K562 (cell line): ENCODE measurements at regions not wholly inside any gene's neighbourhood (a gene's known extent, or its start where the extent isn't known, plus 50 kb on each side); places are given as distances from the start of the nearest gene placed in this dataset.

Experiments used
- ATAC-seq: fragments of 200-7000 bp; cut with Tn5 transposase; 3 replicates; pipeline ENCODE4 v1.9.1; 2020; ENCODE audit warnings: moderate library complexity
- BruUV-seq: library from RNA; stranded (reverse); fragments of 400-500 nt; replicated peaks from 2 replicates; lab custom pipeline; 2021; lab: Mats Ljungman, UMichigan
- CTCF ChIA-PET: fragments of 300-600 bp; formaldehyde crosslinking; extraction: SDS; loops from one replicate; lab custom pipeline; 2021; ENCODE audit warnings: low intra/inter-chr PET ratio; lab: Yijun Ruan, JAX
- POLR2A ChIA-PET: fragments of 300-600, 350-650 bp; sonication (Branson Sonifier 250); formaldehyde crosslinking; extraction: SDS; loops from one replicate; lab custom pipeline; 2021; ENCODE audit warnings: antibody characterized with exemption, inconsistent platforms; lab: Yijun Ruan, JAX
- DNase-seq, 4 experiments: peaks; one replicate each; pipeline versions ENCODE4 v3.0.0 to v3.0.0-alpha.2; 2011 to 2018; ENCODE audit warnings: low spot score in 3 of 4, mixed read lengths in 3 of 4; ENCODE audit errors: extremely low read depth in 1 of 4
- FAIRE-seq: peaks from 2 replicates; lab custom pipeline; 2011; peaks lifted over from hg19 to GRCh38; lab: Jason Lieb, UNC
- H2AFZ ChIP-seq: 2 replicates; pipeline ENCODE4 v1.6.0; 2011; ENCODE audit warnings: low read depth, low read length, control low read depth, inconsistent platforms
- H3K27ac ChIP-seq: fragments of 200-600 bp; 3 replicates; pipeline ENCODE4 v1.8.0; 2011; ENCODE audit warnings: low read depth, mild to moderate bottlenecking, control low read depth, inconsistent platforms, low read length, moderate library complexity, mixed read lengths; ENCODE audit errors: extremely low read depth
- H3K27me3 ChIP-seq, 2 experiments: fragments of 300-600 bp in 1 of 2; 2 replicates in 1 of 2; 3 replicates in 1 of 2; pipeline versions ENCODE4 v1.6.0 to v1.8.0; 2011; ENCODE audit warnings: inconsistent platforms in 2 of 2, low read length in 2 of 2, mild to moderate bottlenecking in 1 of 2, mixed read lengths in 1 of 2, moderate library complexity in 1 of 2; ENCODE audit not compliant: control insufficient read depth in 2 of 2, insufficient read depth in 2 of 2
- H3K36me3 ChIP-seq: fragments of 300-600 bp; 3 replicates; pipeline ENCODE4 v1.8.0; 2011; ENCODE audit warnings: mild to moderate bottlenecking, low read length, inconsistent platforms; ENCODE audit not compliant: control insufficient read depth, insufficient read depth
- H3K4me1 ChIP-seq, 2 experiments: fragments of 200-600 bp in 1 of 2; replicated peaks in 1 of 2; 2 replicates in 1 of 2; 3 replicates in 1 of 2; pipeline versions ENCODE4 v1.5.1 to v1.8.0; 2011; ENCODE audit warnings: inconsistent platforms in 2 of 2, low read length in 2 of 2, mild to moderate bottlenecking in 1 of 2, mixed read lengths in 1 of 2, moderate library complexity in 1 of 2; ENCODE audit not compliant: control insufficient read depth in 2 of 2, insufficient read depth in 2 of 2
- H3K4me2 ChIP-seq: 2 replicates; pipeline ENCODE4 v1.6.1; 2011; ENCODE audit warnings: low read length, control low read depth, inconsistent platforms, mixed read lengths; ENCODE audit not compliant: insufficient read depth
- H3K4me3 ChIP-seq: fragments of 200-600 bp; sonication (generic), shearing (Covaris generic); 2 replicates; pipeline ENCODE4 v1.5.1; 2016; ENCODE audit warnings: control low read depth, inconsistent platforms
- H3K79me2 ChIP-seq: fragments of 200-600 bp; 3 replicates; pipeline ENCODE4 v1.8.0; 2011; ENCODE audit warnings: low read length, inconsistent platforms; ENCODE audit not compliant: control insufficient read depth, insufficient read depth
- H3K9ac ChIP-seq, 2 experiments: 2 replicates each; pipeline versions ENCODE4 v1.6.0 to v1.6.1; 2011; ENCODE audit warnings: low read depth in 2 of 2, low read length in 2 of 2, control low read depth in 1 of 2, inconsistent platforms in 1 of 2, mild to moderate bottlenecking in 1 of 2, mixed read lengths in 1 of 2; ENCODE audit not compliant: insufficient read depth in 1 of 2
- H3K9me1 ChIP-seq: one replicate; pipeline ENCODE4 v1.6.0; 2011; ENCODE audit warnings: inconsistent platforms, mild to moderate bottlenecking, low read length, moderate library complexity; ENCODE audit not compliant: control insufficient read depth, insufficient read depth
- H3K9me3 ChIP-seq: replicated peaks from 2 replicates; pipeline ENCODE4 v1.5.1; 2011; ENCODE audit warnings: low read depth, low read length, inconsistent platforms; ENCODE audit not compliant: control insufficient read depth, insufficient read depth
- H4K20me1 ChIP-seq: replicated peaks from 2 replicates; pipeline ENCODE4 v1.6.1; 2011; ENCODE audit warnings: low read length, inconsistent platforms, mixed read lengths; ENCODE audit not compliant: control insufficient read depth, insufficient read depth
- ARID3A ChIP-seq: IDR thresholded peaks from 2 replicates; pipeline ENCODE4 v1.6.1; 2012; ENCODE audit warnings: low read depth, low read length, improper control_type of control experiment, borderline replicate concordance
- ARID4B ChIP-seq: sonication (generic); formaldehyde crosslinking; IDR thresholded peaks from 2 replicates; pipeline ENCODE4 v1.8.0; 2022; ENCODE audit warnings: mild to moderate bottlenecking, missing genetic modification reagents
- DMBX1 ChIP-seq: fragments of 250-450 bp; sonication (Bioruptor Pico); IDR thresholded peaks from 2 replicates; pipeline ENCODE4 v1.8.0; 2022; ENCODE audit warnings: inconsistent platforms, mild to moderate bottlenecking, moderate library complexity, borderline replicate concordance
- MTA1 ChIP-seq: fragments of 450-650 bp; IDR thresholded peaks from 2 replicates; pipeline ENCODE4 v1.6.1; 2017; ENCODE audit warnings: borderline replicate concordance
- POLR3A ChIP-seq: IDR thresholded peaks from 2 replicates; pipeline ENCODE4 v1.6.1; 2011; ENCODE audit warnings: borderline replicate concordance, mild to moderate bottlenecking, moderate library complexity; ENCODE audit not compliant: insufficient read length, insufficient read depth; ENCODE audit errors: extremely low read depth
- SIRT6 ChIP-seq: IDR thresholded peaks from one replicate; pipeline ENCODE4 v1.6.1; 2012; ENCODE audit warnings: low read depth, mild to moderate bottlenecking, control low read depth, inconsistent platforms, low read length, moderate library complexity
- SMARCA4 ChIP-seq: fragments of 450-650 bp; IDR thresholded peaks from 2 replicates; pipeline ENCODE4 v1.6.1; 2016
- TEAD4 ChIP-seq, 2 experiments: sonication (generic) in 1 of 2; formaldehyde crosslinking in 1 of 2; IDR thresholded peaks; 2 replicates each; pipeline versions ENCODE4 v1.6.1 to v1.8.0; 2012 to 2022; ENCODE audit warnings: borderline replicate concordance in 1 of 2, inconsistent platforms in 1 of 2, low read length in 1 of 2, mild to moderate bottlenecking in 1 of 2, missing genetic modification reagents in 1 of 2
- XRCC5 ChIP-seq: fragments of 200-400 bp; formaldehyde crosslinking; IDR thresholded peaks from 2 replicates; pipeline ENCODE4 v1.6.1; 2017; ENCODE audit warnings: low read depth, mild to moderate bottlenecking, low read length
- ZFP91 ChIP-seq: sonication (generic); formaldehyde crosslinking; IDR thresholded peaks from 2 replicates; pipeline ENCODE4 v1.8.0; 2022; ENCODE audit warnings: mild to moderate bottlenecking, missing genetic modification reagents
- WGBS: fragments of 100-300 bp; shearing (Covaris generic); methylation state at CpG from one replicate; pipeline ENCODE4 v1.1.6; 2016; ENCODE audit warnings: low coverage, mixed read lengths; ENCODE audit not compliant: insufficient coverage; ENCODE audit errors: missing lambda C conversion rate; 5-methylcytosine and 5-hydroxymethylcytosine counted together
- in situ Hi-C: fragments of 300-500 bp; cut with MboI; formaldehyde crosslinking; loops from 4 replicates; pipeline ENCODE4 v1.15.0; 2018; ENCODE audit warnings: inconsistent platforms, mixed read lengths
- intact Hi-C: fragments of 100-400 bp; cut with micrococcal nuclease; formaldehyde crosslinking; loops from 2 replicates; pipeline ENCODE4 v1.14.2; 2022

GRCh38 chr2:109690822-109691541, 76.8 kb downstream of the SOWAHC start:
- 1% methylated on average over 7 of the region's 7 CpGs for WGBS
- no peaks in the 10 kb centered on the region for H3K9me3 ChIP-seq
- no peaks in the 10 kb centered on the region for H3K9me1 ChIP-seq
- ATAC-seq = no peak
- ChIA-PET CTCF (no interaction called here), POLR2A (no interaction called here)
- no peaks in the 10 kb centered on the region for H3K36me3 ChIP-seq
- H3K27ac ChIP-seq = no peak overlapping the region
- in situ Hi-C loops (no loop called here), intact Hi-C loops (no loop called here)
- FAIRE-seq = no peak
- TF ChIP-seq POLR3A = no peak
- TF ChIP-seq TEAD4 (IDR thresholded peaks at IDR 0.05; ENCODE audit: low read length) = no peak
- no peak for TF ChIP-seq TEAD4 (CRISPR knock-in tag; IDR thresholded peaks at IDR 0.05; ENCODE audit: borderline replicate concordance)
- TF ChIP-seq MTA1 = no peak
- TF ChIP-seq ARID3A = no peak
- no peak for TF ChIP-seq DMBX1
- TF ChIP-seq XRCC5 = no peak
- TF ChIP-seq ARID4B (CRISPR knock-in tag) = no peak
- no peak for TF ChIP-seq SMARCA4
- no peak for TF ChIP-seq ZFP91 (CRISPR knock-in tag)
- no peak for TF ChIP-seq SIRT6
- no peaks in the 10 kb centered on the region for H3K4me1 ChIP-seq
- no peak overlapping the region for H2AFZ ChIP-seq
- H3K4me2 ChIP-seq = no peak overlapping the region
- BruUV-seq = no TSS peak
- H3K9ac ChIP-seq = no peak overlapping the region
- H3K27me3 ChIP-seq = no peaks in the 10 kb centered on the region; a peak in 2 of 5 replicates
- DNase-seq = no peak
- no peak overlapping the region for H3K4me3 ChIP-seq
- H4K20me1 ChIP-seq = no peaks in the 10 kb centered on the region
- no peaks in the 10 kb centered on the region for H3K79me2 ChIP-seq
